K562 (cell line): ENCODE measurements at regions not wholly inside any gene's neighbourhood (a gene's known extent, or its start where the extent isn't known, plus 50 kb on each side); places are given as distances from the start of the nearest gene placed in this dataset.

Experiments
- CC2D1A ChIP-seq: fragments of 450-650 bp; IDR thresholded peaks from 2 replicates; pipeline ENCODE4 v1.6.1; 2017; ENCODE audit warnings: mild to moderate bottlenecking
- DMBX1 ChIP-seq: fragments of 250-450 bp; sonication (Bioruptor Pico); IDR thresholded peaks from 2 replicates; pipeline ENCODE4 v1.8.0; 2022; ENCODE audit warnings: inconsistent platforms, mild to moderate bottlenecking, moderate library complexity, borderline replicate concordance
- GATAD2A ChIP-seq: fragments of 450-650 bp; IDR thresholded peaks from 2 replicates; pipeline ENCODE4 v1.6.1; 2017
- GTF2B ChIP-seq: IDR thresholded peaks from 2 replicates; pipeline ENCODE4 v1.6.1; 2011; ENCODE audit not compliant: insufficient read length; ENCODE audit errors: extremely low read depth
- L3MBTL2 ChIP-seq: fragments of 450-650 bp; IDR thresholded peaks from 2 replicates; pipeline ENCODE4 v1.6.1; 2016; ENCODE audit warnings: mild to moderate bottlenecking, moderate library complexity
- LCOR ChIP-seq: sonication (generic); formaldehyde crosslinking; IDR thresholded peaks from 2 replicates; pipeline ENCODE4 v1.8.0; 2022; ENCODE audit warnings: mild to moderate bottlenecking, missing genetic modification reagents
- MAZ ChIP-seq, 2 experiments: fragments of 450-650 bp in 1 of 2; sonication (generic) in 1 of 2; formaldehyde crosslinking; IDR thresholded peaks in 1 of 2; conservative IDR thresholded peaks in 1 of 2; 2 replicates each; pipeline versions ENCODE4 v1.4.0 to v1.5.0; 2020; ENCODE audit warnings: mild to moderate bottlenecking in 1 of 2, missing genetic modification reagents in 1 of 2
- MIER1 ChIP-seq: fragments of 450-650 bp; IDR thresholded peaks from 2 replicates; pipeline ENCODE4 v1.6.1; 2016; ENCODE audit warnings: antibody characterized with exemption, mild to moderate bottlenecking, low read depth
- MYNN ChIP-seq, 2 experiments: sonication (generic); formaldehyde crosslinking in 1 of 2; IDR thresholded peaks; 2 replicates each; pipeline versions ENCODE4 v1.5.0 to v1.6.1; 2016 to 2020; ENCODE audit warnings: antibody characterized with exemption in 1 of 2, missing genetic modification reagents in 1 of 2
- NCOA2 ChIP-seq, 2 experiments: fragments of 450-650 bp; IDR thresholded peaks; 2 replicates each; pipeline ENCODE4 v1.6.1; 2018; ENCODE audit warnings: mild to moderate bottlenecking in 2 of 2, moderate library complexity in 1 of 2; ENCODE audit not compliant: partially characterized antibody in 2 of 2
- NEUROD1 ChIP-seq: fragments of 150-350 bp; IDR thresholded peaks from 2 replicates; pipeline ENCODE4 v1.6.1; 2014; ENCODE audit warnings: borderline replicate concordance, low read length, low read depth; ENCODE audit not compliant: partially characterized antibody
- PATZ1 ChIP-seq: fragments of 250-450 bp; sonication (Bioruptor Pico); IDR thresholded peaks from 2 replicates; pipeline ENCODE4 v1.5.0; 2020; ENCODE audit warnings: mild to moderate bottlenecking, borderline replicate concordance
- RFX1 ChIP-seq: fragments of 450-650 bp; IDR thresholded peaks from 2 replicates; pipeline ENCODE4 v1.6.1; 2016; ENCODE audit warnings: mild to moderate bottlenecking, moderate library complexity
- TBL1XR1 ChIP-seq, 2 experiments: IDR thresholded peaks; 2 replicates each; pipeline ENCODE4 v1.6.1; 2012; ENCODE audit warnings: improper control_type of control experiment in 2 of 2, low read length in 2 of 2, mild to moderate bottlenecking in 1 of 2
- THAP12 ChIP-seq: fragments of 250-450 bp; sonication (Bioruptor Pico); IDR thresholded peaks from 2 replicates; pipeline ENCODE4 v1.9.0; 2021; ENCODE audit warnings: mild to moderate bottlenecking, inconsistent platforms
- ZBTB11 ChIP-seq, 3 experiments: fragments of 200-800 bp in 1 of 3; fragments of 250-450 bp in 1 of 3; fragments of 450-650 bp in 1 of 3; sonication (Bioruptor Pico) in 1 of 3; sonication (Bioruptor generic) in 1 of 3; formaldehyde crosslinking in 1 of 3; IDR thresholded peaks; 2 replicates each; pipeline versions ENCODE4 v1.6.1 to v1.8.0; 2016 to 2022; ENCODE audit warnings: mild to moderate bottlenecking in 2 of 3, missing genetic modification characterization in 2 of 3, missing compliant biosample characterization in 1 of 3, moderate library complexity in 1 of 3
- ZNF134 ChIP-seq: fragments of 250-450 bp; sonication (Bioruptor Pico); conservative IDR thresholded peaks from 2 replicates; pipeline ENCODE4 v1.4.0; 2020
- ZNF184 ChIP-seq: sonication (generic); formaldehyde crosslinking; IDR thresholded peaks from 2 replicates; pipeline ENCODE4 v1.5.0; 2020; ENCODE audit warnings: missing genetic modification reagents
- ZNF778 ChIP-seq: fragments of 450-650 bp; formaldehyde crosslinking; IDR thresholded peaks from 2 replicates; pipeline ENCODE4 v1.4.0; 2020; ENCODE audit warnings: mild to moderate bottlenecking, moderate library complexity

GRCh38 chr1:108016451-108016920 is 51.5 kb upstream of the VAV3 start (continued):
- TF ChIP-seq GTF2B: no peak
- TF ChIP-seq LCOR: peak; percentile 53; the same call in 1 of the 2 replicates
- TF ChIP-seq NCOA2 (IDR thresholded peaks at IDR 0.05; ENCODE audit: partially characterized antibody in 2 of 2): peak; percentile 63 to 67
- peak; percentile 92 for TF ChIP-seq DMBX1 (CRISPR knock-in tag)
- peak; percentile 20; the same call in 1 of the 2 replicates for TF ChIP-seq PATZ1
- peak; percentile 52 for TF ChIP-seq L3MBTL2
- TF ChIP-seq ZNF134 (CRISPR knock-in tag): peak; percentile 69
- TF ChIP-seq TBL1XR1 (IDR thresholded peaks at IDR 0.05; ENCODE audit: low read length in 2 of 2): peak in 1 of 2 experiments; percentile 90; a peak in 2 of 4 replicates
- TF ChIP-seq THAP12: no peak
- TF ChIP-seq CC2D1A: peak; percentile 80
- no peak for TF ChIP-seq ZNF778 (CRISPR knock-in tag)
- no peak for TF ChIP-seq RFX1
- TF ChIP-seq NEUROD1: peak; percentile 79
- TF ChIP-seq MYNN (IDR thresholded peaks at IDR 0.05): peak; percentile 90
- no peak for TF ChIP-seq MYNN (CRISPR knock-in tag; IDR thresholded peaks at IDR 0.05)
- peak; percentile 84; the same call in 1 of the 2 replicates for TF ChIP-seq GATAD2A
- TF ChIP-seq ZBTB11 (CRISPR knock-in tag; IDR thresholded peaks at IDR 0.05): peak in 1 of 3 experiments; percentile 79; a peak in 2 of 6 replicates
- no peak for TF ChIP-seq MIER1
- 0 out of 2 replicates have a peak, but pooled peaks have one; percentile 5 for TF ChIP-seq ZNF184 (CRISPR knock-in tag)
- TF ChIP-seq MAZ (CRISPR knock-in tag; conservative IDR thresholded peaks at IDR 0.05 in 1 of 2, IDR thresholded peaks at IDR 0.05 in 1 of 2): peak in 1 of 2 experiments; percentile 77; a peak in 2 of 4 replicates
